Stimulated activated naive CD8-positive, alpha-beta T cell treated with anti-CD3 and anti-CD28 coated beads, Interleukin-15, amount 100 ng/mL, for 72 hours (primary cell): ENCODE measurements at regions not wholly inside any gene's neighbourhood (a gene's known extent, or its start where the extent isn't known, plus 50 kb on each side); places are given as distances from the start of the nearest gene placed in this dataset.

Source experiments
- ATAC-seq: fragments of 150-1000 bp; cut with Tn5 transposase; 2 replicates; pipeline ENCODE4 v1.10.0; 2021; ENCODE audit warnings: mild to moderate bottlenecking, moderate library complexity
- DNase-seq, 2 donors: peaks; one replicate each; pipeline ENCODE4 v3.0.0; 2021 to 2022
- H3K27ac Mint-ChIP-seq, 2 donors: one replicate each; pipeline ENCODE4 v1.8.0; 2022; ENCODE audit warnings: mild to moderate bottlenecking in 2 of 2, mixed read lengths in 2 of 2, moderate library complexity in 2 of 2
- H3K27me3 Mint-ChIP-seq: one replicate; pipeline ENCODE4 v1.8.0; 2022; ENCODE audit warnings: mixed read lengths
- H3K4me1 Mint-ChIP-seq: one replicate; pipeline ENCODE4 v1.8.0; 2022; ENCODE audit warnings: mild to moderate bottlenecking, mixed read lengths
- H3K4me3 Mint-ChIP-seq, 2 donors: one replicate each; pipeline ENCODE4 v1.8.0; 2022; ENCODE audit warnings: mild to moderate bottlenecking in 2 of 2, mixed read lengths in 2 of 2, moderate library complexity in 1 of 2
- H3K9me3 Mint-ChIP-seq, 2 donors: one replicate each; pipeline ENCODE4 v1.8.0; 2022; ENCODE audit warnings: mixed read lengths in 2 of 2

DNA sequence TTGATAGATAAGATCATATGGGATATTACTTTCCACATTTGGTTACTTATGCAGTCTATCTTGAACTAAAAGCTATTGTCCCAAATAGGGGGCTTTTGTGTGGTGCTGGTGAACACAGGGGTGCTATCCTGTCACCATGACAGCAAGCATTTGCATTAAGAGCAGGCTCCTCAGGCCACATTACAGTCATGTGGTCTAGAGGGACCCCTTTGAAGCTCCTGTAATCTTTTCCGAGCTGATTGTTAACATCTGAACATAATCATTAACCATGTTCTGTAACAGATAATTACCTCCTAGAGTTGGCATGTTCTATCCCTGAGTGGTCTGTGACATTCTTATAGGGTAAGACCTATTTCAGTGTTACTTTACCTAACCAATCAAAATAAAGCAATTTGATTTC, 178.8 kb downstream of the KTN1 start:
- peaks cover 5% of the 10 kb centered on the region for H3K4me1 Mint-ChIP-seq

GRCh38 chr14:55760789-55761566, 181.0 kb downstream of the KTN1 start:
- no peak overlapping the region for H3K27ac Mint-ChIP-seq
- peaks cover 5% of the 10 kb centered on the region for H3K4me1 Mint-ChIP-seq
- H3K9me3 Mint-ChIP-seq, result peaks cover 0 to 5% of the 10 kb centered on the region in 2 donors
- DNase-seq (no peak), ATAC-seq (no peak)
- no peaks in the 10 kb centered on the region for H3K27me3 Mint-ChIP-seq
- no peak overlapping the region for H3K4me3 Mint-ChIP-seq

More for the DNA sequence above, 178.8 kb downstream of the KTN1 start:
- no peak for ATAC-seq
- H3K9me3 Mint-ChIP-seq, result no peaks in the 10 kb centered on the region
- no peak for DNase-seq
- no peak overlapping the region for H3K27ac Mint-ChIP-seq
- no peaks in the 10 kb centered on the region for H3K27me3 Mint-ChIP-seq
- no peak overlapping the region for H3K4me3 Mint-ChIP-seq

GRCh38 chr14:55761651-55762050, 181.6 kb downstream of the KTN1 start:
- no peak for DNase-seq
- Mint-ChIP-seq H3K4me3 (no peak overlapping the region), H3K9me3 (peaks cover 0 to 7% of the 10 kb centered on the region in 2 donors), H3K27ac (peak overlapping the region in 1 of 2 donors; percentile 84), H3K4me1 (no peaks in the 10 kb centered on the region), H3K27me3 (no peaks in the 10 kb centered on the region)
- ATAC-seq, result no peak

DNA sequence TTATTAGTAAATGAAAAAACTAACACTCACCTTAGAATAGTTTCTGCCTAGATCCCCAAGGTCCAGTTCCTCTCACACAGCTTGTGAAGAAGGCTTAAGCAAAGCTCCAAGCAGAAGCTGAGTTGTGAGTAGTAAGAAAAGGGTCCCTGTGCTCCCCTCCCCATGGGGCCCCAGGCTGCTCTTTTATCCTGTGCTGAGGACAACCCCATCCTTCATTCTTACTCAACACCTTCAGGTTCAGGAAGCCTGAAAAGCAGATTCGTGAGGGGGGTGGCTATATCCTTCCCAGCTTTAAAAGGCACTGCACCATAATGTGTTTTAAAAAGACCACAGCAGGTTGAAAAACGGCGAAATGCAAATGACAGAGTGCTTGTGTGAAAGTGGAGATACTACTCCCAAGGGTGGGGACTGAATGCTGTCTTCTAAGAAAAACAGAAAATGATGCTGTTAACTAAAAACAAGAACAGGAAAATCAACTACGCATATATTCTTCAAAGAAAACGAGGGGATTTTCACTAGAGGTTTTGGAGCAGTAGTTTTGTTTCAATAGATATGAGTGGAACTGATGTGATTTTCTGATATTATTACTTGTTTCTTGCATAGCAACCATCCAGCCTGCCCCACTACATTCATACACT, 182.7 kb downstream of the KTN1 start:
- no peak overlapping the region for H3K4me3 Mint-ChIP-seq
- H3K9me3 Mint-ChIP-seq, result peaks cover 0 to 8% of the 10 kb centered on the region in 2 donors
- no peaks in the 10 kb centered on the region for H3K4me1 Mint-ChIP-seq
- no peak for DNase-seq
- H3K27me3 Mint-ChIP-seq, result no peaks in the 10 kb centered on the region
- H3K27ac Mint-ChIP-seq, result peak overlapping the region in 1 of 2 donors; percentile 8
- ATAC-seq, result peak; percentile 60

- H3K4me1 Mint-ChIP-seq, result no peaks in the 10 kb centered on the region
- no peak overlapping the region for H3K4me3 Mint-ChIP-seq
- no peak for DNase-seq
- peaks cover 8% of the 10 kb centered on the region for H3K27me3 Mint-ChIP-seq
- no peak for ATAC-seq
- peaks cover 6 to 15% of the 10 kb centered on the region in 2 donors for H3K9me3 Mint-ChIP-seq
- H3K27ac Mint-ChIP-seq, result no peak overlapping the region
Observed at GRCh38 chr14:55764784-55765183, 184.8 kb downstream of the KTN1 start.

- peaks cover 8% of the 10 kb centered on the region for H3K27me3 Mint-ChIP-seq
- peaks cover 6 to 15% of the 10 kb centered on the region in 2 donors for H3K9me3 Mint-ChIP-seq
- no peak for DNase-seq
- no peak overlapping the region for H3K27ac Mint-ChIP-seq
- ATAC-seq, result no peak
- H3K4me3 Mint-ChIP-seq, result no peak overlapping the region
- H3K4me1 Mint-ChIP-seq, result no peaks in the 10 kb centered on the region
Observed at GRCh38 chr14:55766071-55766470, 186.1 kb downstream of the KTN1 start.

- Mint-ChIP-seq H3K9me3 (peaks cover 6 to 15% of the 10 kb centered on the region in 2 donors), H3K27me3 (peaks cover 8% of the 10 kb centered on the region), H3K27ac (no peak overlapping the region), H3K4me1 (no peaks in the 10 kb centered on the region), H3K4me3 (no peak overlapping the region)
- ATAC-seq (no peak), DNase-seq (no peak)
Observed at GRCh38 chr14:55767286-55767685, 187.3 kb downstream of the KTN1 start.

- H3K4me1 Mint-ChIP-seq, result no peaks in the 10 kb centered on the region
- no peak overlapping the region for H3K27ac Mint-ChIP-seq
- peaks cover 6 to 15% of the 10 kb centered on the region in 2 donors for H3K9me3 Mint-ChIP-seq
- no peak overlapping the region for H3K4me3 Mint-ChIP-seq
- peaks cover 8% of the 10 kb centered on the region for H3K27me3 Mint-ChIP-seq
- DNase-seq (no peak), ATAC-seq (no peak)
Observed at GRCh38 chr14:55769877-55770276, 189.9 kb downstream of the KTN1 start.

- H3K9me3 Mint-ChIP-seq, result peaks cover 8 to 10% of the 10 kb centered on the region in 2 donors
- H3K27ac Mint-ChIP-seq, result no peak overlapping the region
- DNase-seq, result no peak
- H3K4me1 Mint-ChIP-seq, result no peaks in the 10 kb centered on the region
- ATAC-seq, result no peak
- no peak overlapping the region for H3K4me3 Mint-ChIP-seq
- H3K27me3 Mint-ChIP-seq, result peaks cover 8% of the 10 kb centered on the region
Observed at GRCh38 chr14:55771242-55771981, 191.4 kb downstream of the KTN1 start.

DNA sequence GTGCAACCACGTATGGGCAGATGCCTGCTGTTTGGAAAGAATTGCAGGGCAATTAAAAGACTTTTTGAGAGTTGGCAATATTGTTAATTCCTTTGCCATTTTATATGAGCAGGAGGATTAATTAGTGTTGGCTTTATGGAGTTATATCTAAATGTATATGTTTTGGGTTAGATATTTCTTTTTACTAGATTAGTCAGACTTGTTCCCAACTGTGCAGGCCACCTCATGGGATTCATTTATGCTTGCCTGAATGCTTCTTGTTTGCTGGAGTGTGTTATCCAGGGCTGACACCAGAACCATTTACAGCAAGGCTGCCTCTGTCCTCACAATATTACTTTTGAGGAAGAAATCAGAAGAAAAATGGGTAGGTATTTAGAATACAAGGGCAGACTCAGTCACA, 192.5 kb downstream of the KTN1 start:
- Mint-ChIP-seq H3K27ac (no peak overlapping the region), H3K9me3 (peaks cover 8 to 10% of the 10 kb centered on the region in 2 donors), H3K4me1 (no peaks in the 10 kb centered on the region), H3K27me3 (peaks cover 8% of the 10 kb centered on the region), H3K4me3 (no peak overlapping the region)
- ATAC-seq (no peak), DNase-seq (no peak)

DNA sequence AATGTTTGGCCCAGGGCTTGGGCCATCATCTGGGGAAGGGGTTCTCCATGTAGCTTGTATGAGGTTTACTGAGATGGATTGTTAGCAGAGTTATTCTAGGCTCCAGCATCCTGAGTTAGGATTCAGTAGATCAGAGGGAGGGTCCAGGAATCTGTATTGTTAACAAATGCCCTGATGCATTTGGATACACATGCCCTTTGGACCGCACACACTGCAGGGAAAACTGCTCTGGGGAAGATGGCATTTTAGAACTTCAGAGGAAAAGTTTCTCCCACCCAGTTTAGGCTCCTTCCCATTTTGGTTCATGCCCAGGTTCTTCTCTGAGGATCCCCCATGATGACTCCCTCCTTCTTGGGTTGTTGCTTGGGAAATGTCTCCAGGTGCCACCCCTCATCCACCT, 193.3 kb downstream of the KTN1 start:
- no peak overlapping the region for H3K27ac Mint-ChIP-seq
- ATAC-seq (no peak), DNase-seq (no peak)
- H3K9me3 Mint-ChIP-seq, result peaks cover 1 to 5% of the 10 kb centered on the region in 2 donors
- no peak overlapping the region for H3K4me3 Mint-ChIP-seq
- peaks cover 3% of the 10 kb centered on the region for H3K27me3 Mint-ChIP-seq
- no peaks in the 10 kb centered on the region for H3K4me1 Mint-ChIP-seq

GRCh38 chr14:55773984-55774545, 194.1 kb downstream of the KTN1 start:
- H3K9me3 Mint-ChIP-seq, result peaks cover 0 to 4% of the 10 kb centered on the region in 2 donors
- no peak overlapping the region for H3K27ac Mint-ChIP-seq
- no peaks in the 10 kb centered on the region for H3K27me3 Mint-ChIP-seq

GRCh38 chr14:55777877-55778276, 197.9 kb downstream of the KTN1 start:
- Mint-ChIP-seq H3K27ac (no peak overlapping the region), H3K4me1 (no peaks in the 10 kb centered on the region), H3K27me3 (no peaks in the 10 kb centered on the region), H3K9me3 (peaks cover 0 to 4% of the 10 kb centered on the region in 2 donors), H3K4me3 (no peak overlapping the region)
- ATAC-seq, result no peak
- no peak for DNase-seq

More at GRCh38 chr14:55773984-55774545, 194.1 kb downstream of the KTN1 start:
- no peak overlapping the region for H3K4me3 Mint-ChIP-seq
- DNase-seq (no peak), ATAC-seq (no peak)
- H3K4me1 Mint-ChIP-seq, result no peaks in the 10 kb centered on the region

DNA sequence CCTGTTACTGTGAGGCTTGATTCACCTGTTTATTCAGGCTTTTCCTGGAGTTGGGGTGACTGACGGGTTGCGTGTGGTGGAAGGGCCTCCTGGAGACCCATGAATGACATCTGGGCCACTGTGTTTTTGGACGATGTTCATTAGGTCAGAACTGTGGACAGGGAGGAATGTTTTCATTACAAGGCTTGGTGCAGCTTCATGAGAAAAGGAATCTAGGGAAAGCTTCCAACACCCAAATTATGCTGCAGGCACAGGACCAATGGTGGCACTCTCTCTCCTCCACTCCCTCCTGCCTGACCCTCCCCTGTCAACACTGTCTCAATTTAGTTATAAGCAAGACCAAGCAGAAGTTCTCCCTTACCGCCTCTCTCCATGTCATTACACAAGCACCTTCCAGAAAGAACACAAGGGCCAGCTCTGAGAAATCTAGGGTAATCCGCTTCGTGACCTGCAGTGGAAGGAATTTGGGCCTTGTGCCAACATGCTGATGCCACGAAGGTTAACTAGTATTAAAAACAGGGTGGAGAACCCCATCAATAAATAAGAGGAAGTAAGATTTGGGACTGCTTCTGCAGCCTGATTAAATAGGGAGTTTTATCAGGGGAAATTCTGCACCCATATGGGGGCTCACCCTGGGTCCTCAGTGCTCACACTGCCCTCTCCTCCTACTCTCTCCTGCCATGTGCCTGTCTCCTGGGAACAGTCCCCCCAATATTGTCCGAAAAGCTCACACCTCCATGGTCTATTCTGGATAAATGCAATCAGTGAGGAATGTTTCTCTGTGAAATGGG, 200.3 kb downstream of the KTN1 start:
- Mint-ChIP-seq H3K9me3 (peaks cover 0 to 3% of the 10 kb centered on the region in 2 donors), H3K27ac (no peak overlapping the region), H3K4me1 (no peaks in the 10 kb centered on the region), H3K27me3 (no peaks in the 10 kb centered on the region), H3K4me3 (no peak overlapping the region)
- no peak for DNase-seq
- no peak for ATAC-seq

GRCh38 chr14:55781046-55781445, 201.0 kb downstream of the KTN1 start:
- DNase-seq (no peak), ATAC-seq (no peak)
- peak overlapping the region in 1 of 2 donors; percentile 52 for H3K27ac Mint-ChIP-seq
- H3K4me1 Mint-ChIP-seq, result no peaks in the 10 kb centered on the region
- H3K4me3 Mint-ChIP-seq, result no peak overlapping the region
- H3K9me3 Mint-ChIP-seq, result no peaks in the 10 kb centered on the region
- H3K27me3 Mint-ChIP-seq, result no peaks in the 10 kb centered on the region
